ENCODE measurements at regions not wholly inside any gene's neighbourhood (a gene's known extent, or its start where the extent isn't known, plus 50 kb on each side); places are given as distances from the start of the nearest gene placed in this dataset.

DNA sequence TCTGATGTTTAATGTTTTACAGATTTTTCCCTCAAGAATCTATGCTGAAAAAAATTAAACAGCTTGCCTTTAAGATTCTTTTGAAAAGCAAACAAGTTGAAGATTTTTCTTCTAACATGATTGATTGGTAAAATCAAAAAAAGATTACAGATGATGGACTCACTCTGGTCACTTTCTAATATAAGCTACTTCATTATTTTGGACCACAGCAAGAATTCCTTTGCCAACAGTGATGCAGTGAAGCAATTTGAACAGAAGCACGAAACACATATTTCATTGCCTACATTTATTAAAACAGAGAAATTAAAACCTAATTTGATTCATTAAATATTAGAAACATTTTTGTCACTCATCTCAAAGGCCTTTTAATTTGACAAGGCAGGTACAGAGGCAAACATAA lies 82.1 kb upstream of the SGCE start:
- TF ChIP-seq, protein P1, sequence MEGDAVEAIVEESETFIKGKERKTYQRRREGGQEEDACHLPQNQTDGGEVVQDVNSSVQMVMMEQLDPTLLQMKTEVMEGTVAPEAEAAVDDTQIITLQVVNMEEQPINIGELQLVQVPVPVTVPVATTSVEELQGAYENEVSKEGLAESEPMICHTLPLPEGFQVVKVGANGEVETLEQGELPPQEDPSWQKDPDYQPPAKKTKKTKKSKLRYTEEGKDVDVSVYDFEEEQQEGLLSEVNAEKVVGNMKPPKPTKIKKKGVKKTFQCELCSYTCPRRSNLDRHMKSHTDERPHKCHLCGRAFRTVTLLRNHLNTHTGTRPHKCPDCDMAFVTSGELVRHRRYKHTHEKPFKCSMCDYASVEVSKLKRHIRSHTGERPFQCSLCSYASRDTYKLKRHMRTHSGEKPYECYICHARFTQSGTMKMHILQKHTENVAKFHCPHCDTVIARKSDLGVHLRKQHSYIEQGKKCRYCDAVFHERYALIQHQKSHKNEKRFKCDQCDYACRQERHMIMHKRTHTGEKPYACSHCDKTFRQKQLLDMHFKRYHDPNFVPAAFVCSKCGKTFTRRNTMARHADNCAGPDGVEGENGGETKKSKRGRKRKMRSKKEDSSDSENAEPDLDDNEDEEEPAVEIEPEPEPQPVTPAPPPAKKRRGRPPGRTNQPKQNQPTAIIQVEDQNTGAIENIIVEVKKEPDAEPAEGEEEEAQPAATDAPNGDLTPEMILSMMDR (IDR thresholded peaks at IDR 0.05; ENCODE audit: insufficient read depth in 1 of 2, low read depth in 1 of 2, low read length in 1 of 2, severe bottlenecking in 1 of 2, unreplicated experiment in 1 of 2) = no peak
- Histone ChIP-seq H3K27me3 (replicated peaks; ENCODE audit: control insufficient read depth, insufficient read depth, low read length) (no peaks in the 10 kb centered on the region), H3K9me3 (no peaks in the 10 kb centered on the region), H3K36me3 (ENCODE audit: control insufficient read depth, insufficient read depth, low read length) (no peaks in the 10 kb centered on the region), H3K4me3 (ENCODE audit: low read depth, low read length) (no peak overlapping the region), H3K4me1 (no peaks in the 10 kb centered on the region)
- Mint-ChIP-seq H3K36me3 (ENCODE audit: insufficient read depth, unreplicated experiment) (no peaks in the 10 kb centered on the region), H3K27ac (ENCODE audit: unreplicated experiment) (no peak overlapping the region), H3K9me3 (ENCODE audit: unreplicated experiment) (no peaks in the 10 kb centered on the region), H3K4me1 (ENCODE audit: low read depth, unreplicated experiment) (no peaks in the 10 kb centered on the region), H3K27me3 (ENCODE audit: insufficient read depth, unreplicated experiment) (no peaks in the 10 kb centered on the region), H3K4me3 (ENCODE audit: unreplicated experiment) (no peak overlapping the region)
- intact Hi-C loops (cut with micrococcal nuclease; ENCODE audit: unreplicated experiment) = no loop called here
- BruUV-seq (replicated peaks) = no TSS peak
- DNase-seq = no peak
- ChIA-PET CTCF (no interaction called here), POLR2A (no interaction called here)

DNA sequence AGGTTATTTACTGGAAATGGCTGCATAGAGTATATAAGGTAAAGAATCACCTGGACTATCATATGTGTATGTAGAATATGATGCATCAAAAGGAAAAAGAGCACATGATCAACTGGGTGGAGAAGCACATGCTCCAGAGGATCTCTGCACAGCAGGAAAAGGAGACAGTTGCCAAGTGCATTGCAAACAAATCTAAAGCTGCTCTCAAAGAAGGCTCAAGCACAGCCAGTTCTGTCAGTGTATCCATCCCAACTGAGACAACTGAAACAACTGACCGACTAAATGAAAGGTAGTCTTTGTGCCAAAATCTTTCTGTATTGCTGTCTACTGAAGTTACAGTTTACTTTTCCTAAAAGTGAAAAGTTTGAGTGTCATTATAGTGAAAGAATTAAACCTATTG lies 83.2 kb upstream of the SGCE start:
- Mint-ChIP-seq H3K36me3 (ENCODE audit: insufficient read depth, unreplicated experiment) (no peaks in the 10 kb centered on the region), H3K4me1 (ENCODE audit: low read depth, unreplicated experiment) (no peaks in the 10 kb centered on the region), H3K27ac (ENCODE audit: unreplicated experiment) (no peak overlapping the region), H3K4me3 (ENCODE audit: unreplicated experiment) (no peak overlapping the region), H3K9me3 (ENCODE audit: unreplicated experiment) (no peaks in the 10 kb centered on the region), H3K27me3 (ENCODE audit: insufficient read depth, unreplicated experiment) (no peaks in the 10 kb centered on the region)
- ChIA-PET CTCF (no interaction called here), POLR2A (no interaction called here)
- TF ChIP-seq, protein P1 (IDR thresholded peaks at IDR 0.05; ENCODE audit: insufficient read depth in 1 of 2, low read depth in 1 of 2, low read length in 1 of 2, severe bottlenecking in 1 of 2, unreplicated experiment in 1 of 2) = no peak
- Histone ChIP-seq H3K9me3 (no peaks in the 10 kb centered on the region), H3K4me3 (ENCODE audit: low read depth, low read length) (no peak overlapping the region), H3K4me1 (no peaks in the 10 kb centered on the region), H3K27me3 (replicated peaks; ENCODE audit: control insufficient read depth, insufficient read depth, low read length) (no peaks in the 10 kb centered on the region), H3K36me3 (ENCODE audit: control insufficient read depth, insufficient read depth, low read length) (no peaks in the 10 kb centered on the region)
- BruUV-seq (replicated peaks) = no TSS peak
- intact Hi-C loops (cut with micrococcal nuclease; ENCODE audit: unreplicated experiment) = no loop called here
- no peak for DNase-seq

DNA sequence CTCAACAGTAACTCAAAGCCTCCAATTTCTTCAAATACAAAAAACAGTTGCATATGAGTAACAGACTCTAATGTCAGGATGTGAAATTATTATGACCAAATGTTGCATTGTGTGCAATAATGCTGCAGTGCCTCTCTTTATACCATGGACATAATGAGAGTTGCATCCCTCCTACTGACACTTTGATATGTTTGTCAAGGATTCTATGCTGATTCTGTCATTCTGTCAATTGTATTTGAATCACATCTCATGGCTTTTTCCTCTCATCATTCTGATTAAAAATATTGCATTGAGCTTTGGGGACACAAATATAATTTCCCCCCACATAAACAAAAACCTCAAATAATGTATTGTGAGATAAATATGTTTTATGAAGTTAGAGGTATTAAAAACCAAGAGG lies 84.6 kb upstream of the SGCE start:
- H3K4me1 Mint-ChIP-seq (ENCODE audit: low read depth, unreplicated experiment) = no peaks in the 10 kb centered on the region
- TF ChIP-seq, protein P1 (IDR thresholded peaks at IDR 0.05; ENCODE audit: insufficient read depth in 1 of 2, low read depth in 1 of 2, low read length in 1 of 2, severe bottlenecking in 1 of 2, unreplicated experiment in 1 of 2) = no peak
- no peak overlapping the region for H3K4me3 ChIP-seq (ENCODE audit: low read depth, low read length)
- no peaks in the 10 kb centered on the region for H3K4me1 ChIP-seq
- H3K36me3 ChIP-seq (ENCODE audit: control insufficient read depth, insufficient read depth, low read length) = no peaks in the 10 kb centered on the region
- no peaks in the 10 kb centered on the region for H3K27me3 ChIP-seq (replicated peaks; ENCODE audit: control insufficient read depth, insufficient read depth, low read length)
- no peaks in the 10 kb centered on the region for H3K9me3 Mint-ChIP-seq (ENCODE audit: unreplicated experiment)
- POLR2A ChIA-PET = no interaction called here
- no peak for DNase-seq
- CTCF ChIA-PET = no interaction called here
- BruUV-seq (replicated peaks) = no TSS peak
- intact Hi-C loops (cut with micrococcal nuclease; ENCODE audit: unreplicated experiment) = no loop called here
- no peaks in the 10 kb centered on the region for H3K27me3 Mint-ChIP-seq (ENCODE audit: insufficient read depth, unreplicated experiment)
- H3K4me3 Mint-ChIP-seq (ENCODE audit: unreplicated experiment) = no peak overlapping the region
- H3K9me3 ChIP-seq = no peaks in the 10 kb centered on the region
- no peaks in the 10 kb centered on the region for H3K36me3 Mint-ChIP-seq (ENCODE audit: insufficient read depth, unreplicated experiment)
- H3K27ac Mint-ChIP-seq (ENCODE audit: unreplicated experiment) = no peak overlapping the region
